Stimulated activated CD8-positive, alpha-beta memory T cell treated with anti-CD3 and anti-CD28 coated beads, Interleukin-15, amount 100 ng/mL, for 1 hour (primary cell): ENCODE measurements at regions not wholly inside any gene's neighbourhood (a gene's known extent, or its start where the extent isn't known, plus 50 kb on each side); places are given as distances from the start of the nearest gene placed in this dataset.

Experiments
- DNase-seq: peaks from one replicate; pipeline ENCODE4 v3.0.0-alpha.2; 2020; ENCODE audit warnings: low read depth

DNA sequence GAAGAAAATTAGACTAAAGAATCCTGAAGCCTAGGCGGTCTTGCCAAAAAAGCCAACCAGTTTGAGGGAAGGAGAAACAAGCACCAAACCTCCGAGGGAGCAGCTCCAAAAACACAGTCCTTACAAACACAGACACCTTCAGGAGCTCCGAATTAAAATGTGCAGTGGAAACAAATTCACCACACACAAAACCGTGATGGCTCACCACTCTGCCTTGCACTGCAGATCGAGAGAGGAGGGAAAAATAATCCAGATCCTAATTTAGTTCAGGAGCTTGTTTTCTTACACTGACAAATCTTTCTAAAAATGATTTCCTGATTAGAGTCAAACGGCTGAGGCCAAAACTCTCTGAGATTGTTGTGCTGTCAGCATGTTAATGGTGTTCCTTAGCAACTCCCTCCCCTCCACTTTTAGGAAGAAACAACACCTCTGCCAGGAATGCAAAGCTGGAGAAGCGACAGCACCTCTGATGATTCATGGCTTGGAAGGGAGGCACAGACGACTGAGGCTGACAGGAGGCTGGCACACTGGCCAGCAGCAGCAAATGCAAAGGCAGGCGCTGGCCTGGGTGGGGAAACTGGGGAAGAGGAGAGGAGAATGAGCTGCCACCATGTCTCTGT is 249.4 kb upstream of the KLHL29 start:
- DNase-seq: no peak

- no peak for DNase-seq
Measured at GRCh38 chr2:23137166-23137565, 247.8 kb upstream of the KLHL29 start.

DNA sequence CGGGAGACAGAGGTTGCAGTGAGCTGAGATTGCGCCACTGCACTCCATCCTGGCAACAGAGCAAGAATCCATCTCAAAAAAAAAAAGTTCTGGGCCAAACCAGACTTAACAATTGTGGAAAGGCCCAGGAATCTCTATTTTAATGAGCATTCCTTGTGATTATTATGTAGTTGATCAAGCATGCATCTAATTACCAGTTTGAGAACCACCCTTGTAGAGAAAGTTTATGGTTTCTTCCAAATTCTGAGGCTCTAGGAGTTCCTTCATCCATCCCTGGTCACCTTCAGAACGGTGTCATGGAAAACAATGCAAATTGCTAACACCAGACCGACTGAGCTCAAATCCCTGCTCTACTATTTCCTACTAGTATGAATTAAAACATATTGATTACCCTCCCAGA is 246.3 kb upstream of the KLHL29 start:
- no peak for DNase-seq

DNA sequence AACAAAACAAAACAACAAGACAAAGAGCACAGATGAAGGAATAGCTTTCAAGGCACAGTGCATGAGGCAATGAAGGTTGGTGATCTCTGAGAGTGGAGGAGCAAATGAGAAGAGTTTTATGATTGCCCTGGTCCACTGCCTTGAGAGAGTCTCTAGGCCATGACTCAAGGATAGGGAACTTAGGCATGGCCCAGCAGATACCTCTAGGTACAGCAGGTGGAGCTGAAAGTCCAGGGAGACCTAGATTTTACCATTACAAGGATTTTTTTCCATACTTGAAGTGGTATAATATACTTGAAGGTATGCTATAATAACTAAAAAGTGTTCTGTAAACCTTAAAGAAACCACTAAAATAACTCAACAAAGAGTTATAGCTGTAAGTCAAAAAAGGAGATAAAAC is 239.5 kb upstream of the KLHL29 start:
- no peak for DNase-seq

DNA sequence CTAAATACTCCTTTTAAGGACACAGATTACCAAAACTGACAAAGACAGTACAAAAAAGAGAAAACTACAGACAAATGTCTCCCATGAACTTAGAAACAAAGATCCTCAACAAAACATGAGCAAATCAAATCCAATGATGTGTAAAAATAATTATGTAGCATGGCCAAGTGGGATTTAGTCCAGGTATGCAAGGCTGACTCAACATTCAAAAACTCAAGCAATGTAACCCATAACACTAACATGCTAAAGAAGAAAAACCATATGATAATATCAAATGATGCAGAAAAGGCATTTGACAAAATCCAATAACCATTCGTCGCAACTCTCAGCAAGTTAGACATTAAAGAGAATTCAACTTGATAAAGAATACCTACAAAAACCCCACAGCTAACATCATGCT is 239.0 kb upstream of the KLHL29 start:
- no peak for DNase-seq

GRCh38 chr2:23148342-23148741 is 236.6 kb upstream of the KLHL29 start:
- no peak for DNase-seq

DNA sequence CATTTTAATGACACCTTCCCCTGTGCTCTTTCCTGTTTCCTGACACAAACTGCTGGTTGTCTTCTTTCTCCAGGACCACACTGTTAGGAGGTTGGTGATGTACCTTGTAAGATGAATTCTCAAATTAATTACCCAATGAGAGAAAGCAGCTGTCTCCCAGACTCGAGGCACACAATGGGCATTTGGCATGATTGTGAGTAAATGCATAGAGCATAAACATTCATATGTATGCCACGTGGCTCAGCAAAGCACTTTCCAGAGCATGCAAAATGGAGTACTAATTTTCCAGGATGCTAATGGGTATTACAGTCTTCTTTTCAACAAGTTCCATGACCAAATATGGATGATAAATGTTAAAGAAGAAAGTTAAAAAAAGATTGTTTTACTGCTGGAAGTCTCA is 235.2 kb upstream of the KLHL29 start:
- no peak for DNase-seq

DNA sequence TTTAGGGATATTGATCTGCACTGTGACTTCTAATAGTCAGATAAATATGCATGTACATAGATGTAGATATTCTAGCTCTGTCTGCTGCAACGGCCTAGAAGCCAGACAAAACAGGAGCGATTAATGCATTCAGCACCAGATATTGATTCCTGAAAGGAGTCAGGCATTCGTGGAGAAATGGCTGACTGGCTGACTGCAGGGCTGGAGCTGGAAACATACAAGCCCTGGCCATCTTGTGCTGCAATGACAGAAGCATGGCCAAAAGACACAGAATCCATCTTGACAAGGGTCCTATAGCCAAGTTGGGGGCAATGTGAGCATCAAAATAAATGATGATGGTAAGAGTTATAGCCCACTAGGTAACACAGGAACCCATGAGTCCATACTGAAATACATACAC is 231.5 kb upstream of the KLHL29 start:
- DNase-seq: no peak

- DNase-seq: no peak
Measured at GRCh38 chr2:23155022-23155421, 230.0 kb upstream of the KLHL29 start.

GRCh38 chr2:23157812-23158211 is 227.2 kb upstream of the KLHL29 start:
- no peak for DNase-seq

DNA sequence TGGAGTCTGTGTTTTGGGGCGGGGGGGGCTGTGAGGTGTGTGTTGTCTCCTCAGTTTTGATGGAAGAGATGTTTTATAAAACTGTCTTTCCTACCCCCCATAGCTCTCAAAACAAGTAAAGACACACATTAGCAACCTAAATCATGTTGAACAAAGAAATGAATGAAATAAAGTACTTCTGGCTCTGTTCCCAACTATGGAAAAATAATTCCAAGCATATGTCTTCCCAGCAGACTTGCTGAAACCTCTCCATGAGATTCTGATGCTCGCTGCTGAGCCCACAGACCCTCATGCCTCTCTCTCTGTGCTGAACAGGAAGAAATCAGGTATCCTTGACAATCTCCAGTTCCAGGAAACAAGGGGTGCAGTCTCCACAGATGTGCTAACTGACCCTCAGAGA is 226.7 kb upstream of the KLHL29 start:
- DNase-seq: no peak

- no peak for DNase-seq
Measured at GRCh38 chr2:23159746-23160405, 225.1 kb upstream of the KLHL29 start.

- no peak for DNase-seq
Measured at GRCh38 chr2:23164173-23164572, 220.8 kb upstream of the KLHL29 start.

DNA sequence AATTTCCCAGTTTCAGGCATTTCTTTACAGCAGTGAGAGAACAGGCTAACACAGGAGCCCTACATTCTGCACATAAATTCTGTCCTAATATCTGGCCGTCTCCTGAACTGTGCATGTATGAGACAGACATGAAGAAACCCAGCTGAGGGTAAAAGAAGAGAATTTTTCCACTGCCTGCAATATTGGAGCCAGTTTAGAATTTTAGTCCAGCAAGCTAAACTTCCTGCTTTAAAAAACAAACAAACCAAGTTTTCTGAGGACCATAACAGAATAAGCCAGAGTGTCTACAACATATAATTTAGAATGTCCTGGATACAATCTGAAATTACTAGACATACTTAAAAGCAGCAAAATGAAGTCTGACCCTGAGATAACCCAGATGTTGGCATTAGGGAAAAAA is 215.1 kb upstream of the KLHL29 start:
- DNase-seq: no peak

DNA sequence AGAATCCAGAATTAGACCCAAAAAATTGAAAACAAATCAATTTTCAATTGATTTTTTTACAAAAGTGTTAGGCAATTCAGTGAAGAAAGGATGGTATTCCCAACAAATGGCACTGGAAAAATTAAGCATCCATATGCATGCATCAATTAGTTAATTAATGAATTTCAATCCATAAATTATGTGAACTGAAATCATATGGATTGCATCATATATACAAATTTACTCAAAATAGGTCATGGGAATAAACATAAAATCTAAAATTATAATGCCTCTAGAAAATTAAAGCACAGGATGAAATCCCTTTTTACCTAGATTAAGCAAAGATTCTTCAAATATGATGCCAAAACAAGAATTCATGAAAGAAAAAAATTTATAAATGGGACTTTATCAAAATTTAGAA is 213.9 kb upstream of the KLHL29 start:
- no peak for DNase-seq

DNA sequence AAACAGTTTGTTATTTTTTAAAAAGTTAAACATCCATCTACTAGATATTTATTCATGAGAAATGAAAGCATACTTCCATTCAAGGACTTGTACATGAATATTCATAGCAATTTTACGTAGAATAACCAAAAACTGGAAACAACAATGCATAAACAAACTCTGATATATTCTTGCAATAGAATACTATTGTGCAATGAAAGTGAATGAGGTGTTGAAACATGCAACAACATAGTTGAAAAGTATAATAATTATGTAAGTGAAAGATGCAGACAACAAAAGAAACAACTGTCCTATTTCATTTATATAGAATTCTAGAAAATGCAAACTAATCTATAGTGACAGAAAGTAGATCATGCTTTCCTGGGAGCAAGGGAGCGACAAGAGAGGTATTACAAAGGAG is 206.6 kb upstream of the KLHL29 start:
- DNase-seq: no peak

- no peak for DNase-seq
Measured at GRCh38 chr2:23183733-23184132, 201.2 kb upstream of the KLHL29 start.

DNA sequence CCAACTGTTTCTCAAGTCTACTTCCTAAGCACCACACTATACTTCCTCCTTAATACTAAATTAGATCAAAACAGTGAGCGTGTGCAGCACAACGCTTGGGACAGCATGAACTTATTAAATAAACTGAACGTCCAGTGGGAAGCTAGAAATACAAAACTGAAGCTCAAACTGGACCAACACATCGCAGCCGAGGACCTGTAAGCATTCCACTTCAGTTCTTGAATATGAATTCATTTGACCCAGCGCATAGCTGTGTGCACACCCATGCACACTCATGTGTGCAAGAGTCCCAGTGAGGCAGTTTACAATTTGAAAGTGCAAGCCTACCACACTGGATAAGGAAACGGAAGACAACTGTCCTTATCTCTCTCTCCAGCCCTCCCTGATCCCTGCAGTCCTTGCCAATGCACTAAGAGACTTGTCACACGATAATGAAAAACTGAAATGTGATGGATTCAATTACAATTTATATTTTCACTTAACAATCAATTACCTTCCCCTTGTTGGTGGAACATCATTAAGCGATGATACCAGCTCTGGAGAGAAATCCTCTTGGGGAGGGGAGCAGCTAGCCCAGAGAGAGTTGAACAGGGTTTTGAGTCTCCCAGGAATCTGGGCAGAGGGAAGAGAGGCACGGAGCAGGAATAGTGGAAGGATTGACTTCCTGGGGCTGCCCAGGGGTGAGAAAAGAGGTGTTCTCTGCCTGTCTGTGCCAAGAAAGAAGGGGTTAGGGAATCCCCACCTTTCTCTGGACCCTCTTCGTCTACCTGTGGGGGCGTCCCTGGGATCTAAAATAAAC is 186.5 kb upstream of the KLHL29 start:
- no peak for DNase-seq

- DNase-seq: no peak
Measured at GRCh38 chr2:23199115-23199918, 185.7 kb upstream of the KLHL29 start.

GRCh38 chr2:23200068-23200786 is 184.8 kb upstream of the KLHL29 start:
- DNase-seq: no peak

DNA sequence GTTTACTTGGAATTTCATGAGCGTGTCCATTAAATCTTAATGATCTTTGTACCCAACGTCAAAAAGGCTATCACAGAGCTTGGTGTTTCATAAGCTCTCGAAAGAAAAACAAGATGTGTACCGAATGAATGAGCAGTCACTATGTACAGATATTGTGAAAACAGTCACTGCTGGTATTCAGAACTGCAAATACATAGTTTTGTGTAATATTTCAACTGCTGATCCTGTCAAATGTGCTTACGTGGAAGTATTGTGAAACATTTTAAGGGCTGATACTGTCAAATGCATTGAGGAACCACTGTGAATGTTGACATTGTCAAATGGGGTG is 184.2 kb upstream of the KLHL29 start:
- no peak for DNase-seq

- no peak for DNase-seq
Measured at GRCh38 chr2:23203383-23203782, 181.6 kb upstream of the KLHL29 start.
